ENCODE measurements at regions not wholly inside any gene's neighbourhood (a gene's known extent, or its start where the extent isn't known, plus 50 kb on each side); places are given as distances from the start of the nearest gene placed in this dataset.

DNA sequence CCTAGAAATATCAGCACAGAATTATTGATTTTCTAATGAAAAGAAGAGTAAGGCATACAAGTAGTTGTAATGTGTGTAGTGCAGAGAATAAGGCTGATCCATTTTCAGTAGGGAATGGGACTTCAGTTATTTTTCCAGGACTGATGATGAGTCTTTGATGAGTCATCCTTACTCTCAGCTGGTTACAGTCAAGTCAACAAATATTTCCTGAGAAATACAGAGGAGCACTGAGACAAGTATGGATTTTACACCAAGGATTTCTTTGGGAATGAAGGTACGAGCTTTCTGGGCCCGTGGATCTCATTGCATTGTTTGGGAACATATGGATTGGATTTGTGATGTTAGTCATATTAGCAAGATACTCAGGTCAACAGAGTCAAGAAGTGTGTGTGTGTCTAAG, 502.7 kb downstream of the FGF9 start:
- TF ChIP-seq, protein P1, sequence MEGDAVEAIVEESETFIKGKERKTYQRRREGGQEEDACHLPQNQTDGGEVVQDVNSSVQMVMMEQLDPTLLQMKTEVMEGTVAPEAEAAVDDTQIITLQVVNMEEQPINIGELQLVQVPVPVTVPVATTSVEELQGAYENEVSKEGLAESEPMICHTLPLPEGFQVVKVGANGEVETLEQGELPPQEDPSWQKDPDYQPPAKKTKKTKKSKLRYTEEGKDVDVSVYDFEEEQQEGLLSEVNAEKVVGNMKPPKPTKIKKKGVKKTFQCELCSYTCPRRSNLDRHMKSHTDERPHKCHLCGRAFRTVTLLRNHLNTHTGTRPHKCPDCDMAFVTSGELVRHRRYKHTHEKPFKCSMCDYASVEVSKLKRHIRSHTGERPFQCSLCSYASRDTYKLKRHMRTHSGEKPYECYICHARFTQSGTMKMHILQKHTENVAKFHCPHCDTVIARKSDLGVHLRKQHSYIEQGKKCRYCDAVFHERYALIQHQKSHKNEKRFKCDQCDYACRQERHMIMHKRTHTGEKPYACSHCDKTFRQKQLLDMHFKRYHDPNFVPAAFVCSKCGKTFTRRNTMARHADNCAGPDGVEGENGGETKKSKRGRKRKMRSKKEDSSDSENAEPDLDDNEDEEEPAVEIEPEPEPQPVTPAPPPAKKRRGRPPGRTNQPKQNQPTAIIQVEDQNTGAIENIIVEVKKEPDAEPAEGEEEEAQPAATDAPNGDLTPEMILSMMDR (IDR thresholded peaks at IDR 0.05; ENCODE audit: low read length): no peak
- no peak for TF ChIP-seq EZH2 (IDR thresholded peaks at IDR 0.05; ENCODE audit: borderline replicate concordance, low read length)
